AG04450 (cell line): ENCODE measurements at regions not wholly inside any gene's neighbourhood (a gene's known extent, or its start where the extent isn't known, plus 50 kb on each side); places are given as distances from the start of the nearest gene placed in this dataset.

Experiments
- CTCF ChIA-PET: fragments of 300-600, 350-600 bp; formaldehyde crosslinking; extraction: SDS; loops from one replicate; lab custom pipeline; 2022; ENCODE audit warnings: antibody characterized with exemption, inconsistent platforms; lab: Charles Lee
- POLR2A ChIA-PET: fragments of 350-600 bp; formaldehyde crosslinking; extraction: SDS; loops from one replicate; lab custom pipeline; 2021; ENCODE audit warnings: antibody characterized with exemption, inconsistent platforms; lab: Yijun Ruan, JAX
- DNase-seq: peaks from one replicate; pipeline ENCODE4 v3.0.0-alpha.2; 2011; ENCODE audit warnings: low read depth, low spot score
- H3K27ac ChIP-seq: one replicate; pipeline ENCODE4 v1.5.1; 2012; ENCODE audit warnings: low read depth, low read length, control low read depth
- H3K27me3 ChIP-seq: one replicate; pipeline ENCODE4 v1.6.0; 2012; ENCODE audit warnings: low read length; ENCODE audit not compliant: control insufficient read depth, insufficient read depth
- H3K4me3 ChIP-seq: 2 replicates; pipeline ENCODE4 v1.5.1; 2011; ENCODE audit warnings: mild to moderate bottlenecking, low read depth, low read length, control low read depth
- H3K9me3 ChIP-seq: 2 replicates; pipeline ENCODE4 v1.5.1; 2012; ENCODE audit warnings: low read length; ENCODE audit not compliant: control insufficient read depth, insufficient read depth
- CTCF ChIP-seq: IDR thresholded peaks from 2 replicates; pipeline ENCODE4 v1.5.1; 2011; ENCODE audit warnings: low read depth, low read length, control low read depth, inconsistent platforms

GRCh38 chr16:64808474-64808873 lies 313.4 kb downstream of the CDH11 start:
- Histone ChIP-seq H3K27ac (no peak overlapping the region), H3K27me3 (no peaks in the 10 kb centered on the region), H3K4me3 (no peak overlapping the region), H3K9me3 (no peaks in the 10 kb centered on the region)
- no peak for TF ChIP-seq CTCF
- ChIA-PET CTCF (no interaction called here), POLR2A (no interaction called here)
- no peak for DNase-seq

- ChIA-PET CTCF (interaction anchor here (0.6 to 0.7 kb wide), 2 partner anchors 72 to 289 kb away, joined by 3 to 7 read pairs; no protein-coding TSS in a partner anchor), POLR2A (no interaction called here)
- H3K27me3 ChIP-seq, result no peaks in the 10 kb centered on the region
- H3K4me3 ChIP-seq, result no peak overlapping the region
- H3K27ac ChIP-seq, result no peak overlapping the region
- no peak for DNase-seq
- H3K9me3 ChIP-seq, result no peaks in the 10 kb centered on the region
- no peak for TF ChIP-seq CTCF
Observed at GRCh38 chr16:64791756-64792155, 330.1 kb downstream of the CDH11 start.

GRCh38 chr16:64784635-64785034 lies 337.2 kb downstream of the CDH11 start:
- H3K27ac ChIP-seq, result no peak overlapping the region
- ChIA-PET POLR2A (no interaction called here), CTCF (no interaction called here)
- no peaks in the 10 kb centered on the region for H3K27me3 ChIP-seq
- no peak for TF ChIP-seq CTCF
- H3K4me3 ChIP-seq, result no peak overlapping the region
- no peak for DNase-seq
- no peaks in the 10 kb centered on the region for H3K9me3 ChIP-seq

- Histone ChIP-seq H3K9me3 (no peaks in the 10 kb centered on the region), H3K27me3 (no peaks in the 10 kb centered on the region), H3K4me3 (no peak overlapping the region), H3K27ac (no peak overlapping the region)
- POLR2A ChIA-PET, result interaction anchor here (1.3 kb wide), 1 partner anchor 82 kb away, joined by 5 read pairs; no protein-coding TSS in a partner anchor
- no peak for TF ChIP-seq CTCF
- CTCF ChIA-PET, result interaction anchor here (0.8 kb wide), 1 partner anchor 1322 kb away, joined by 3 read pairs; no protein-coding TSS in a partner anchor
- DNase-seq, result no peak
Observed at GRCh38 chr16:64782484-64782883, 339.4 kb downstream of the CDH11 start.

- no peak for DNase-seq
- ChIA-PET POLR2A (no interaction called here), CTCF (no interaction called here)
- no peak for TF ChIP-seq CTCF
- Histone ChIP-seq H3K4me3 (no peak overlapping the region), H3K9me3 (no peaks in the 10 kb centered on the region), H3K27me3 (no peaks in the 10 kb centered on the region), H3K27ac (no peak overlapping the region)
Observed at GRCh38 chr16:64780445-64780844, 341.4 kb downstream of the CDH11 start.
